ENCODE measurements at regions not wholly inside any gene's neighbourhood (a gene's known extent, or its start where the extent isn't known, plus 50 kb on each side); places are given as distances from the start of the nearest gene placed in this dataset.
"Not testable (repeated sequence)": the region's sequence is repeated elsewhere in the genome, so short reads cannot be mapped to it uniquely, and the experiment has no call there.

- no peak for DNase-seq
Measured at GRCh38 chr14:55807881-55808379, 227.9 kb downstream of the KTN1 start.

GRCh38 chr14:55813630-55814029 lies 233.6 kb downstream of the KTN1 start:
- no peak for DNase-seq

- no peak for DNase-seq
Measured at GRCh38 chr14:55814064-55814463, 234.1 kb downstream of the KTN1 start.

- no peak for DNase-seq
Measured at GRCh38 chr14:55814873-55815272, 234.9 kb downstream of the KTN1 start.

- no peak for DNase-seq
Measured at GRCh38 chr14:55816225-55816624, 236.2 kb downstream of the KTN1 start.

- no peak for DNase-seq
Measured at GRCh38 chr14:55819610-55820304, 239.8 kb downstream of the KTN1 start.

- DNase-seq = no peak
Measured at GRCh38 chr14:55822906-55823305, 242.9 kb downstream of the KTN1 start.

GRCh38 chr14:55832122-55832911 lies 252.3 kb downstream of the KTN1 start:
- DNase-seq = no peak

GRCh38 chr14:55832974-55833373 lies 253.0 kb downstream of the KTN1 start:
- no peak for DNase-seq

GRCh38 chr14:55834390-55834789 lies 254.4 kb downstream of the KTN1 start:
- DNase-seq = no peak

- no peak for DNase-seq
Measured at GRCh38 chr14:55835985-55836384, 256.0 kb downstream of the KTN1 start.

GRCh38 chr14:55837467-55837866 lies 257.5 kb downstream of the KTN1 start:
- DNase-seq = no peak

GRCh38 chr14:55838529-55839052 lies 258.6 kb downstream of the KTN1 start:
- DNase-seq = no peak

- not testable (repeated sequence) for DNase-seq
Measured at GRCh38 chr14:55839301-55839947, 259.4 kb downstream of the KTN1 start.

- DNase-seq = no peak
Measured at GRCh38 chr14:55840821-55841220, 260.8 kb downstream of the KTN1 start.

GRCh38 chr14:55841625-55842024 lies 261.6 kb downstream of the KTN1 start:
- DNase-seq = no peak

GRCh38 chr14:55843718-55844403 lies 263.9 kb downstream of the KTN1 start:
- DNase-seq = no peak

- DNase-seq = no peak
Measured at GRCh38 chr14:55845963-55846825, 266.2 kb downstream of the KTN1 start.

- no peak for DNase-seq
Measured at GRCh38 chr14:55846826-55847446, 266.9 kb downstream of the KTN1 start.

- no peak for DNase-seq
Measured at GRCh38 chr14:55847766-55848165, 267.8 kb downstream of the KTN1 start.

- DNase-seq = no peak
Measured at GRCh38 chr14:55848964-55849363, 269.0 kb downstream of the KTN1 start.
